ENCODE measurements at regions not wholly inside any gene's neighbourhood (a gene's known extent, or its start where the extent isn't known, plus 50 kb on each side); places are given as distances from the start of the nearest gene placed in this dataset.
"Not testable (repeated sequence)": the region's sequence is repeated elsewhere in the genome, so short reads cannot be mapped to it uniquely, and the experiment has no call there.

DNA sequence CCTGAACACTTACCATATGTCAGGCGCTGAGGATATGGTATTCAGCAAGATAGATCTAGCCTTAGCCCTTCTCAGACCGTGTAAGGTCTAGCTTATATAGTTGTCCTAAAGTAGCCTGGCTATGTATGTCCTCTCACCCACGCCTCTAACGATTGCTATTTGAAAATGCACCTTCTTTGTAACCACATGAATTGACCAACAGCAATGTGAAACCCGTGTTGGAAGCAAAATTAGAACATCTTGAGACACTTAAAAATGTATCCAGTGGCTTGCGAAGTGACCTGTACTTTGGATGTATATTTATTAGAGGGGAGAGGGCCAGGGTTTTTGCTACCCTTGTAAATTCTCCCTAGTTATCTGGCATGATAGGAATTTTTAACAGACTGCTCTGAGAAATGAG is 860.0 kb upstream of the ZEB2 start:
- Histone ChIP-seq H3K27me3 (ENCODE audit: insufficient read depth, low read depth, severe bottlenecking) (no peaks in the 10 kb centered on the region), H3K36me3 (no peaks in the 10 kb centered on the region), H3K9me3 (ENCODE audit: severe bottlenecking) (no peaks in the 10 kb centered on the region), H3K4me3 (ENCODE audit: low read depth, low read length) (no peak overlapping the region), H3K27ac (no peak overlapping the region)
- no peak for TF ChIP-seq CTCF (IDR thresholded peaks at IDR 0.05; ENCODE audit: low read depth, low read length)
- DNase-seq: no peak

DNA sequence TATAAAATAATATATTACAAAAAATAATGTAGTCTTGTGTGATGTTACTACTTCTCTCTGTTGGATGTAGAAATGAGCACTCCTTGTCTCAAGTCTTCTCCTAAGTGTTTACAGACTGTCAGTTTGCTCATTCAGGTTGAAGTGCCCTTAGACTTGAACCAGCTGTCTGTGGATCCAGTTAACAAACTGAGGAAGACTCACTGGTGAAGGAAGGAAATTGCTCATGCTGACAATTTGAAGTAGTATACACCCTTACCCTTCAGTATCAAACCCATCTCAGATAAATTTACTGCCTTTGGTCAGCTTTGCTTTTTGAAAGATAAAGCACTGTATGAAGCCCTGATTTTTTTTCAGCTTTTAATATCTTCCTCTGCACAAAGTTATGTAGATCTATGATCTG is 854.2 kb upstream of the ZEB2 start:
- no peak overlapping the region for H3K4me3 ChIP-seq (ENCODE audit: low read depth, low read length)
- H3K36me3 ChIP-seq: no peaks in the 10 kb centered on the region
- DNase-seq: no peak
- H3K27ac ChIP-seq: no peak overlapping the region
- TF ChIP-seq CTCF (IDR thresholded peaks at IDR 0.05; ENCODE audit: low read depth, low read length): no peak
- H3K9me3 ChIP-seq (ENCODE audit: severe bottlenecking): no peaks in the 10 kb centered on the region
- H3K27me3 ChIP-seq (ENCODE audit: insufficient read depth, low read depth, severe bottlenecking): no peaks in the 10 kb centered on the region

DNA sequence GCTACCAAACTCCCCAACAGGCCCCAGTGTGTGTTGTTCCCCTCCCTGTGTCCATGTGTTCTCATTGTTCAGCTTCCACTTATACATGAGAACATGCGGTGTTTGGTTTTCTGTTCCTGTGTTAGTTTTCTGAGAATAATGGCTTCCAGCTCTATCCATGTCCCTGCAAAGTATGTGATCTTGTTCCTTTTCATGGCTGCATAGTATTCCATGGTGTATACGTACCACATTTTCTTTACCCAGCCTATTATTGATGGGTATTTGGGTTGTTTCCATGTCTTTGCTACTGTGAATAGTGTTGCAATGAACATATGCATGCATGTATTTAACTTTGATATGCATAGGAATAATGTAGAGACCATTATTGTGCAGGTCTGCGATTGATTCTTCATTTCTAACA is 847.4 kb upstream of the ZEB2 start:
- H3K27ac ChIP-seq; H3K4me3 ChIP-seq (ENCODE audit: low read depth, low read length); H3K27me3 ChIP-seq (ENCODE audit: insufficient read depth, low read depth, severe bottlenecking); DNase-seq; H3K36me3 ChIP-seq; H3K9me3 ChIP-seq (ENCODE audit: severe bottlenecking): not testable (repeated sequence)

DNA sequence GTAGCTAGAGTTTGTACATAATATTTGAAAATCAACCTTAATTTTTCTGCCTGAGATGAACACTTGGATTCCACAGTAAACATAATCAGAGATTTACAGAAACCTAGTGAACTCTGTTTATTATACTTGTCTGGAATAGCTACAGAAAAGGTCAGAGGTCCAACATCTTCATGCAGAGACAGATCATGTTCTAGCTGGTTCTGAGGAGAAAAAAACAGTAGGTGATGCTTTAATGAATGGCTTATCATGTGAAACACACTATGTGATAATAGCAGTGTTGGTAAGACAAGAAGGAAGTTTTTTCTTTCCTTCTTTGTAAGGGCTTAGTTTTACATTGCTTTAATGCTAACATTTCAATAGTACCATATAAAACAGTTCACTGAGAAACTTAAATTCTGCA is 846.4 kb upstream of the ZEB2 start:
- DNase-seq: no peak
- no peak for TF ChIP-seq CTCF (IDR thresholded peaks at IDR 0.05; ENCODE audit: low read depth, low read length)

DNA sequence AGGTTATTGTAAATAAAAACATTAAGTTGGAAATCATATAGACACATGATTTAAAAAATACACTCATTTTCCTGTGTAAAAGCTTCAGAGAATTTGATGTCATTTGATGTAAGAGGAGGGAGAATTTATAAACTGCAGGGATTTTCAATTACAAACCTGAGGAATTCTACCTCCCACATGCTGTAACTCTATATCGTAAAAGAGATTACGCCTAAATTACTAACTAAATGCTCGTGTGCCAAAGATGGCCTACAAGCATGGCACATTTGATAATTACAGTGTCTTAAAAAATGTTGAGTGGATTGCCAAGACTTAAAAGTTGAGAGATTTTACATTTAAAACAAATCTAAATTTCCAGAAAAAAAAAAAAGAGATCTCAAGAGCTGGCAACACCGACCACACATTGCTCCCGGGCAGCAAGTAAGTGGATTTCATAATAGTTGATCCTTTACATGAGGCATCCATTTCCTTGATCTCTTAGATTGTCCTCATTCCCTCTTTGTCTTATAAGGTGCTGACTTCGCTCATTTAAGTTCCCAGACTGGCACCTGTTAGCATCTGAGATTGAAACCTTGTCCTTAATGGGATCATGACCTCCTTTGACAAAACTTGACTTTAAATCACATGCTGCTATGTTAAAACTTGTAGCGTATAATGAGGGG is 840.3 kb upstream of the ZEB2 start:
- DNase-seq: no peak
- Histone ChIP-seq H3K27ac (no peak overlapping the region), H3K36me3 (no peaks in the 10 kb centered on the region), H3K27me3 (ENCODE audit: insufficient read depth, low read depth, severe bottlenecking) (no peaks in the 10 kb centered on the region), H3K9me3 (ENCODE audit: severe bottlenecking) (no peaks in the 10 kb centered on the region), H3K4me3 (ENCODE audit: low read depth, low read length) (no peak overlapping the region)
- no peak for TF ChIP-seq CTCF (IDR thresholded peaks at IDR 0.05; ENCODE audit: low read depth, low read length)

More for the DNA sequence above, 846.4 kb upstream of the ZEB2 start:
- Histone ChIP-seq H3K36me3 (no peaks in the 10 kb centered on the region), H3K4me3 (ENCODE audit: low read depth, low read length) (no peak overlapping the region), H3K27ac (no peak overlapping the region), H3K9me3 (ENCODE audit: severe bottlenecking) (no peaks in the 10 kb centered on the region), H3K27me3 (ENCODE audit: insufficient read depth, low read depth, severe bottlenecking) (no peaks in the 10 kb centered on the region)

DNA sequence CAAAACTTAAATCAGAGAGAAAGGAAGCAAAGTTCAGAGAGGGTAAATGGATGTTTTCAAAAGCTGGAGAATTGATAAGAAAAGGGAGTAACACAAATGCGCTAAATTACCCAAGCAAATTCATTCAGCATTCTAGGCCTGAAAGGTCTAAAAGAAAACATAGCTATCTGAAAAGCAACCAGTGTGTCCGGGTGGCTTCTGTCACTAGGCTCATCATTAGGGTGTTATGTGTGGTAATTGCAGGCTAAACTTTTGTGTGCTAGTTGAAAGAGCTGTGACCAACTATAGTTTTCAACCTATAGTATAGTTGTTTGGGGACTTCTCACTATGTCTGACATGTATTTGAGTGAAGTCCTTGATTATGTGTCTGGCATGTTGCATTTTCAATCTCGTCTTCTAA is 839.6 kb upstream of the ZEB2 start:
- no peak overlapping the region for H3K27ac ChIP-seq
- H3K36me3 ChIP-seq: no peaks in the 10 kb centered on the region
- no peak for TF ChIP-seq CTCF (IDR thresholded peaks at IDR 0.05; ENCODE audit: low read depth, low read length)
- no peaks in the 10 kb centered on the region for H3K27me3 ChIP-seq (ENCODE audit: insufficient read depth, low read depth, severe bottlenecking)
- no peak overlapping the region for H3K4me3 ChIP-seq (ENCODE audit: low read depth, low read length)
- DNase-seq: no peak
- no peaks in the 10 kb centered on the region for H3K9me3 ChIP-seq (ENCODE audit: severe bottlenecking)

All from WERI-Rb-1 (cell line).